H9 (cell line): ENCODE measurements at regions not wholly inside any gene's neighbourhood (a gene's known extent, or its start where the extent isn't known, plus 50 kb on each side); places are given as distances from the start of the nearest gene placed in this dataset.

Experiments used
- DNase-seq: peaks from one replicate; pipeline ENCODE4 v3.0.0-alpha.2; 2017
- H2AFZ ChIP-seq: one replicate; pipeline ENCODE4 v1.6.1; 2013; ENCODE audit warnings: mild to moderate bottlenecking, low read length, control low read depth, moderate library complexity
- H2AK5ac ChIP-seq: 2 replicates; pipeline ENCODE4 v1.6.1; 2013; ENCODE audit warnings: low read length, control low read depth, mixed read lengths; ENCODE audit not compliant: insufficient read length
- H2BK120ac ChIP-seq: one replicate; pipeline ENCODE4 v1.6.1; 2013; ENCODE audit warnings: low read depth, mild to moderate bottlenecking, low read length, control low read depth, inconsistent platforms; ENCODE audit not compliant: poor library complexity, severe bottlenecking
- H2BK12ac ChIP-seq: 2 replicates; pipeline ENCODE4 v1.6.1; 2013; ENCODE audit warnings: low read length, control low read depth, mixed read lengths, low read depth; ENCODE audit not compliant: insufficient read length
- H2BK15ac ChIP-seq: 2 replicates; pipeline ENCODE4 v1.6.1; 2013; ENCODE audit warnings: low read depth, low read length, control low read depth
- H2BK20ac ChIP-seq: one replicate; pipeline ENCODE4 v1.6.1; 2013; ENCODE audit warnings: low read depth, mild to moderate bottlenecking, low read length, control low read depth, inconsistent platforms; ENCODE audit not compliant: poor library complexity, severe bottlenecking
- H2BK5ac ChIP-seq: 2 replicates; pipeline ENCODE4 v1.6.1; 2013; ENCODE audit warnings: low read length, control low read depth, mixed read lengths; ENCODE audit not compliant: insufficient read length
- H3K14ac ChIP-seq: 2 replicates; pipeline ENCODE4 v1.6.1; 2013; ENCODE audit warnings: low read length, control low read depth; ENCODE audit not compliant: insufficient read depth
- H3K18ac ChIP-seq: 2 replicates; pipeline ENCODE4 v1.6.1; 2013; ENCODE audit warnings: low read depth, mild to moderate bottlenecking, mixed read lengths, low read length, control low read depth; ENCODE audit not compliant: insufficient read length
- H3K23ac ChIP-seq: 2 replicates; pipeline ENCODE4 v1.6.1; 2013; ENCODE audit warnings: low read length, control low read depth, mixed read lengths, low read depth; ENCODE audit not compliant: insufficient read length
- H3K23me2 ChIP-seq: 2 replicates; pipeline ENCODE4 v1.6.1; 2013; ENCODE audit warnings: low read depth, mild to moderate bottlenecking, mixed read lengths, low read length, control low read depth; ENCODE audit not compliant: insufficient read length, poor library complexity, severe bottlenecking
- H3K27ac ChIP-seq: 2 replicates; pipeline ENCODE4 v1.5.1; 2013; ENCODE audit warnings: low read length, control low read depth, mixed read lengths, low read depth; ENCODE audit not compliant: insufficient read length
- H3K27me3 ChIP-seq: 2 replicates; pipeline ENCODE4 v1.6.1; 2013; ENCODE audit warnings: low read length, control low read depth, inconsistent platforms; ENCODE audit not compliant: insufficient read depth
- H3K4ac ChIP-seq: 2 replicates; pipeline ENCODE4 v1.6.1; 2013; ENCODE audit warnings: low read depth, mild to moderate bottlenecking, control low read depth, inconsistent platforms, low read length, moderate library complexity
- H3K4me1 ChIP-seq: 2 replicates; pipeline ENCODE4 v1.6.1; 2013; ENCODE audit warnings: low read length, control low read depth, inconsistent platforms; ENCODE audit not compliant: insufficient read depth
- H3K4me2 ChIP-seq: 2 replicates; pipeline ENCODE4 v1.6.1; 2013; ENCODE audit warnings: low read length, control low read depth, mixed read lengths; ENCODE audit not compliant: insufficient read length, insufficient read depth
- H3K56ac ChIP-seq: 2 replicates; pipeline ENCODE4 v1.6.1; 2013; ENCODE audit warnings: low read depth, mild to moderate bottlenecking, mixed read lengths, low read length, control low read depth; ENCODE audit not compliant: insufficient read length
- H3K79me1 ChIP-seq: 2 replicates; pipeline ENCODE4 v1.6.1; 2013; ENCODE audit warnings: low read depth, mild to moderate bottlenecking, moderate library complexity, low read length, control low read depth, inconsistent platforms; ENCODE audit not compliant: insufficient read depth, poor library complexity, severe bottlenecking
- H3K79me2 ChIP-seq: 2 replicates; pipeline ENCODE4 v1.6.1; 2013; ENCODE audit warnings: low read length, control low read depth, inconsistent platforms; ENCODE audit not compliant: insufficient read depth
- H3K9ac ChIP-seq: 2 replicates; pipeline ENCODE4 v1.6.1; 2013; ENCODE audit warnings: low read length, control low read depth, mixed read lengths; ENCODE audit not compliant: insufficient read length; ENCODE audit errors: extremely low read depth
- H3K9me3 ChIP-seq: one replicate; pipeline ENCODE4 v1.6.1; 2013; ENCODE audit warnings: low read depth, low read length, inconsistent platforms; ENCODE audit not compliant: control insufficient read depth
- H3T11ph ChIP-seq: one replicate; pipeline ENCODE4 v1.6.1; 2013; ENCODE audit warnings: mild to moderate bottlenecking, low read length, control low read depth, inconsistent platforms
- H4K20me1 ChIP-seq: one replicate; pipeline ENCODE4 v1.6.1; 2013; ENCODE audit not compliant: control insufficient read depth, insufficient read length, insufficient read depth
- H4K5ac ChIP-seq: 2 replicates; pipeline ENCODE4 v1.6.1; 2013; ENCODE audit warnings: low read depth, mild to moderate bottlenecking, mixed read lengths, low read length, control low read depth; ENCODE audit not compliant: insufficient read length
- H4K8ac ChIP-seq: replicated peaks from 2 replicates; pipeline ENCODE4 v1.6.1; 2013; ENCODE audit warnings: low read length, control low read depth, mixed read lengths, low read depth; ENCODE audit not compliant: insufficient read length
- H4K91ac ChIP-seq: 2 replicates; pipeline ENCODE4 v1.6.1; 2013; ENCODE audit warnings: low read depth, mild to moderate bottlenecking, moderate library complexity, mixed read lengths, low read length, control low read depth; ENCODE audit not compliant: insufficient read length
- H3K27ac Mint-ChIP-seq, 3 experiments: 2 replicates in 2 of 3; 3 replicates in 1 of 3; pipeline ENCODE4 v1.8.0; 2020 to 2021; ENCODE audit warnings: mixed read lengths in 3 of 3, mild to moderate bottlenecking in 1 of 3, moderate library complexity in 1 of 3
- H3K27me3 Mint-ChIP-seq: 2 replicates; pipeline ENCODE4 v1.8.0; 2021; ENCODE audit warnings: low read depth, mild to moderate bottlenecking, moderate library complexity, mixed read lengths
- H3K36me3 Mint-ChIP-seq, 3 experiments: 2 replicates in 2 of 3; 3 replicates in 1 of 3; pipeline ENCODE4 v1.8.0; 2020 to 2021; ENCODE audit warnings: low read depth in 3 of 3, mixed read lengths in 3 of 3; ENCODE audit not compliant: insufficient read depth in 1 of 3
- H3K4me1 Mint-ChIP-seq, 2 experiments: 2 replicates each; pipeline ENCODE4 v1.8.0; 2020; ENCODE audit warnings: mixed read lengths in 2 of 2
- H3K4me3 Mint-ChIP-seq, 2 experiments: 2 replicates in 1 of 2; 3 replicates in 1 of 2; pipeline ENCODE4 v1.8.0; 2020 to 2021; ENCODE audit warnings: mild to moderate bottlenecking in 2 of 2, mixed read lengths in 2 of 2, moderate library complexity in 1 of 2
- H3K9me3 Mint-ChIP-seq, 2 experiments: 2 replicates in 1 of 2; 3 replicates in 1 of 2; pipeline ENCODE4 v1.8.0; 2020; ENCODE audit warnings: mild to moderate bottlenecking in 2 of 2, mixed read lengths in 2 of 2, moderate library complexity in 1 of 2
- CTCF ChIP-seq: fragments of 200-600 bp; sonication (generic); conservative IDR thresholded peaks from 3 replicates; pipeline ENCODE4 v1.8.0; 2021; ENCODE audit warnings: antibody characterized with exemption, mild to moderate bottlenecking
- WGBS: extraction: QIAGEN DNeasy Blood & Tissue Kit; methylation state at CpG from one replicate; pipeline ENCODE4 v1.1.7; 2013; ENCODE audit warnings: missing lambda C conversion rate, low lambda C conversion rate, mixed read lengths; ENCODE audit not compliant: insufficient read length; ENCODE audit errors: extremely low coverage; 5-methylcytosine and 5-hydroxymethylcytosine counted together

- no peak overlapping the region for H3K9ac ChIP-seq
- no peak overlapping the region; a peak in 1 of 7 replicates for H3K27ac Mint-ChIP-seq
- no peak overlapping the region for H2BK5ac ChIP-seq
- WGBS, result no CpG with 5 or more reads among the region's 7 CpGs
- no peak for TF ChIP-seq CTCF
- no peak overlapping the region for H4K8ac ChIP-seq
- no peaks in the 10 kb centered on the region for H3K79me1 ChIP-seq
- H3K4ac ChIP-seq, result no peak overlapping the region
- H3T11ph ChIP-seq, result no peak overlapping the region
- H3K56ac ChIP-seq, result no peak overlapping the region
- H2BK12ac ChIP-seq, result no peak overlapping the region
- H3K4me3 Mint-ChIP-seq, result no peak overlapping the region
- no peaks in the 10 kb centered on the region for H3K27me3 ChIP-seq
- no peak overlapping the region for H2AK5ac ChIP-seq
- H3K18ac ChIP-seq, result no peak overlapping the region
- no peak overlapping the region for H2AFZ ChIP-seq
- H4K5ac ChIP-seq, result no peak overlapping the region
- H3K27me3 Mint-ChIP-seq, result peaks cover 1% of the 10 kb centered on the region; the same call in 1 of the 2 replicates
- no peaks in the 10 kb centered on the region for H4K20me1 ChIP-seq
- no peak overlapping the region for H3K23ac ChIP-seq
- H3K9me3 ChIP-seq, result no peaks in the 10 kb centered on the region
- no peaks in the 10 kb centered on the region for H3K36me3 Mint-ChIP-seq
- DNase-seq, result no peak
- 0 out of 4 replicates have a peak, but pooled peaks cover 2% of the 10 kb centered on the region in 2 experiments for H3K4me1 Mint-ChIP-seq
- H3K14ac ChIP-seq, result no peak overlapping the region; the same call in 1 of the 2 replicates
- H2BK20ac ChIP-seq, result no peak overlapping the region
- no peak overlapping the region for H2BK120ac ChIP-seq
- H3K9me3 Mint-ChIP-seq, result no peaks in the 10 kb centered on the region
- no peaks in the 10 kb centered on the region for H3K4me1 ChIP-seq
- H3K27ac ChIP-seq, result no peak overlapping the region
- no peaks in the 10 kb centered on the region for H3K79me2 ChIP-seq
- no peak overlapping the region for H2BK15ac ChIP-seq
- no peak overlapping the region for H3K4me2 ChIP-seq
- no peaks in the 10 kb centered on the region for H3K23me2 ChIP-seq
- no peak overlapping the region for H4K91ac ChIP-seq
Measured at GRCh38 chr2:100667801-100668200, 105.0 kb downstream of the PDCL3 start.
